Neural cell (in vitro differentiated cells): ENCODE measurements at regions not wholly inside any gene's neighbourhood (a gene's known extent, or its start where the extent isn't known, plus 50 kb on each side); places are given as distances from the start of the nearest gene placed in this dataset.

ENCODE experiments used
- H2AFZ ChIP-seq: fragments of 200-600, 300-800 bp; sonication (generic), shearing (Covaris generic); 2 replicates; pipeline ENCODE4 v1.6.0; 2014; ENCODE audit warnings: low read depth, mild to moderate bottlenecking, antibody characterized with exemption, low read length, moderate library complexity
- H3F3A ChIP-seq: fragments of 200-600 bp; shearing (Covaris generic); 2 replicates; pipeline ENCODE4 v1.6.1; 2016; ENCODE audit warnings: mild to moderate bottlenecking, moderate library complexity, mixed read lengths, antibody characterized with exemption, low read length; ENCODE audit not compliant: insufficient read depth, poor library complexity, severe bottlenecking
- H3K27ac ChIP-seq: fragments of 200-600, 300-800 bp; sonication (generic), shearing (Covaris generic); 2 replicates; pipeline ENCODE4 v1.5.1; 2014; ENCODE audit warnings: mild to moderate bottlenecking, low read length, moderate library complexity
- H3K27me3 ChIP-seq: fragments of 300-800, 200-600 bp; sonication (generic), shearing (Covaris generic); 2 replicates; pipeline ENCODE4 v1.6.0; 2014; ENCODE audit warnings: mild to moderate bottlenecking, low read depth, low read length, moderate library complexity; ENCODE audit not compliant: insufficient read depth
- H3K36me3 ChIP-seq: fragments of 300-800, 200-600 bp; sonication (generic), shearing (Covaris generic); 2 replicates; pipeline ENCODE4 v1.5.1; 2014; ENCODE audit warnings: mild to moderate bottlenecking, antibody characterized with exemption, low read length, moderate library complexity; ENCODE audit not compliant: insufficient read depth
- H3K4me2 ChIP-seq: fragments of 300-800, 200-600 bp; sonication (generic), shearing (Covaris generic); 2 replicates; pipeline ENCODE4 v1.6.0; 2014; ENCODE audit warnings: mild to moderate bottlenecking, low read length
- H3K4me3 ChIP-seq: fragments of 300-800, 200-600 bp; sonication (generic), shearing (Covaris generic); 2 replicates; pipeline ENCODE4 v1.5.1; 2014; ENCODE audit warnings: mild to moderate bottlenecking, low read length, moderate library complexity
- H3K79me2 ChIP-seq: fragments of 200-600 bp; shearing (Covaris generic); replicated peaks from 2 replicates; pipeline ENCODE4 v1.6.0; 2014; ENCODE audit warnings: mild to moderate bottlenecking, low read length, moderate library complexity; ENCODE audit not compliant: insufficient read depth
- H3K9ac ChIP-seq: fragments of 300-800, 200-600 bp; sonication (generic), shearing (Covaris generic); 2 replicates; pipeline ENCODE4 v1.6.1; 2016; ENCODE audit warnings: mild to moderate bottlenecking, low read length, mixed read lengths
- H3K9me2 ChIP-seq: fragments of 200-600 bp; shearing (Covaris generic); 2 replicates; pipeline ENCODE4 v1.6.1; 2016; ENCODE audit warnings: mild to moderate bottlenecking, low read length, mixed read lengths; ENCODE audit not compliant: insufficient read depth
- H3K9me3 ChIP-seq: fragments of 200-600, 300-800 bp; sonication (generic), shearing (Covaris generic); 2 replicates; pipeline ENCODE4 v1.6.1; 2016; ENCODE audit warnings: mild to moderate bottlenecking, mixed run types, low read length, moderate library complexity, mixed read lengths
- H4K20me1 ChIP-seq: fragments of 200-600 bp; shearing (Covaris generic); 2 replicates; pipeline ENCODE4 v1.6.1; 2016; ENCODE audit warnings: mild to moderate bottlenecking, mixed run types; ENCODE audit not compliant: insufficient read depth
- CTCF ChIP-seq: fragments of 450-650 bp; IDR thresholded peaks from 2 replicates; pipeline ENCODE4 v1.5.1; 2014; ENCODE audit warnings: antibody characterized with exemption, mild to moderate bottlenecking, moderate library complexity; ENCODE audit not compliant: poor library complexity, severe bottlenecking
- EP300 ChIP-seq: fragments of 450-650 bp; conservative IDR thresholded peaks from 2 replicates; pipeline ENCODE4 v1.6.1; 2014; ENCODE audit warnings: antibody characterized with exemption, mild to moderate bottlenecking, moderate library complexity; ENCODE audit not compliant: poor library complexity, severe bottlenecking
- EZH2 ChIP-seq: fragments of 200-600, 300-800 bp; shearing (Covaris generic), sonication (generic); IDR thresholded peaks from 2 replicates; pipeline ENCODE4 v1.6.1; 2014; ENCODE audit warnings: antibody characterized with exemption, low read length, borderline replicate concordance, mild to moderate bottlenecking; ENCODE audit not compliant: insufficient read depth, poor library complexity, severe bottlenecking
- MXI1 ChIP-seq: fragments of 450-650 bp; conservative IDR thresholded peaks from 2 replicates; pipeline ENCODE4 v1.6.1; 2014; ENCODE audit warnings: antibody characterized with exemption, mild to moderate bottlenecking; ENCODE audit not compliant: poor library complexity, severe bottlenecking
- POLR2AphosphoS5 ChIP-seq: IDR thresholded peaks from 2 replicates; pipeline ENCODE4 v1.6.1; 2012
- RAD21 ChIP-seq: fragments of 450-650 bp; conservative IDR thresholded peaks from 2 replicates; pipeline ENCODE4 v1.6.1; 2014; ENCODE audit warnings: antibody characterized with exemption, mild to moderate bottlenecking, moderate library complexity
- SMC3 ChIP-seq: fragments of 450-650 bp; conservative IDR thresholded peaks from 2 replicates; pipeline ENCODE4 v1.6.1; 2014; ENCODE audit warnings: antibody characterized with exemption, mild to moderate bottlenecking, moderate library complexity; ENCODE audit not compliant: poor library complexity
- TAF1 ChIP-seq: IDR thresholded peaks from 2 replicates; pipeline ENCODE4 v1.6.1; 2012; ENCODE audit warnings: low read depth
- TF ChIP-seq, protein P1 (sequence below): IDR thresholded peaks from 2 replicates; pipeline ENCODE4 v1.6.1; 2012; ENCODE audit warnings: borderline replicate concordance

- H4K20me1 ChIP-seq = no peaks in the 10 kb centered on the region
- H3K27me3 ChIP-seq = no peaks in the 10 kb centered on the region
- no peak overlapping the region for H3K9ac ChIP-seq
- H3F3A ChIP-seq = no peaks in the 10 kb centered on the region
- H3K27ac ChIP-seq = no peak overlapping the region
- no peaks in the 10 kb centered on the region for H3K9me3 ChIP-seq
- H3K36me3 ChIP-seq = no peaks in the 10 kb centered on the region
- TF ChIP-seq MXI1 (no peak), SMC3 (no peak), RAD21 (no peak), TAF1 (no peak), EZH2 (no peak), CTCF (no peak), POLR2AphosphoS5 (no peak), EP300 (no peak)
- TF ChIP-seq, protein P1, sequence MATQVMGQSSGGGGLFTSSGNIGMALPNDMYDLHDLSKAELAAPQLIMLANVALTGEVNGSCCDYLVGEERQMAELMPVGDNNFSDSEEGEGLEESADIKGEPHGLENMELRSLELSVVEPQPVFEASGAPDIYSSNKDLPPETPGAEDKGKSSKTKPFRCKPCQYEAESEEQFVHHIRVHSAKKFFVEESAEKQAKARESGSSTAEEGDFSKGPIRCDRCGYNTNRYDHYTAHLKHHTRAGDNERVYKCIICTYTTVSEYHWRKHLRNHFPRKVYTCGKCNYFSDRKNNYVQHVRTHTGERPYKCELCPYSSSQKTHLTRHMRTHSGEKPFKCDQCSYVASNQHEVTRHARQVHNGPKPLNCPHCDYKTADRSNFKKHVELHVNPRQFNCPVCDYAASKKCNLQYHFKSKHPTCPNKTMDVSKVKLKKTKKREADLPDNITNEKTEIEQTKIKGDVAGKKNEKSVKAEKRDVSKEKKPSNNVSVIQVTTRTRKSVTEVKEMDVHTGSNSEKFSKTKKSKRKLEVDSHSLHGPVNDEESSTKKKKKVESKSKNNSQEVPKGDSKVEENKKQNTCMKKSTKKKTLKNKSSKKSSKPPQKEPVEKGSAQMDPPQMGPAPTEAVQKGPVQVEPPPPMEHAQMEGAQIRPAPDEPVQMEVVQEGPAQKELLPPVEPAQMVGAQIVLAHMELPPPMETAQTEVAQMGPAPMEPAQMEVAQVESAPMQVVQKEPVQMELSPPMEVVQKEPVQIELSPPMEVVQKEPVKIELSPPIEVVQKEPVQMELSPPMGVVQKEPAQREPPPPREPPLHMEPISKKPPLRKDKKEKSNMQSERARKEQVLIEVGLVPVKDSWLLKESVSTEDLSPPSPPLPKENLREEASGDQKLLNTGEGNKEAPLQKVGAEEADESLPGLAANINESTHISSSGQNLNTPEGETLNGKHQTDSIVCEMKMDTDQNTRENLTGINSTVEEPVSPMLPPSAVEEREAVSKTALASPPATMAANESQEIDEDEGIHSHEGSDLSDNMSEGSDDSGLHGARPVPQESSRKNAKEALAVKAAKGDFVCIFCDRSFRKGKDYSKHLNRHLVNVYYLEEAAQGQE = no peak
- H3K4me3 ChIP-seq = no peak overlapping the region
- H2AFZ ChIP-seq = no peak overlapping the region
- H3K4me2 ChIP-seq = no peak overlapping the region
- no peaks in the 10 kb centered on the region for H3K9me2 ChIP-seq
- H3K79me2 ChIP-seq = no peaks in the 10 kb centered on the region
Observed at GRCh38 chr12:91900971-91901370, 244.7 kb downstream of the BTG1 start.

DNA sequence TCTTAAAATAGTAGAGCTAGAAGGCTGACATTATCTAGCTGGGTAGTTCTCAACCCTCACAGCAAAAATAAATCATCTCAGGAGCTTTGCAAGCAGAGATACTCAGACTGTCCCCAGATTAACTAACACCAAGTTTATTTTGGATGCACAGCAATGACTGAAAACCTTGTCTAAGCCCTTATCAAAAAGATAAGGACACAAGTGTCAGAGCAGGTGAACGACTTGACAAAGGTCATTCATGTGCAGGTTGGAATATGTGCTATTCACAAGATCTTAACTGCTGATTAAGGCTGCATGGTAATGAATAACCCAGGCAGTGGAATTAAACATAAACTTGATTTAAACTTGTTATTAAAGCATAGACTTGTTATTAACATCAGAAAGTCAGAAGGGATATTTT is 246.6 kb downstream of the BTG1 start:
- TF ChIP-seq POLR2AphosphoS5 = no peak
- no peak for TF ChIP-seq EZH2
- TF ChIP-seq EP300 = no peak
- Histone ChIP-seq H3K4me3 (no peak overlapping the region), H3K4me2 (no peak overlapping the region)

DNA sequence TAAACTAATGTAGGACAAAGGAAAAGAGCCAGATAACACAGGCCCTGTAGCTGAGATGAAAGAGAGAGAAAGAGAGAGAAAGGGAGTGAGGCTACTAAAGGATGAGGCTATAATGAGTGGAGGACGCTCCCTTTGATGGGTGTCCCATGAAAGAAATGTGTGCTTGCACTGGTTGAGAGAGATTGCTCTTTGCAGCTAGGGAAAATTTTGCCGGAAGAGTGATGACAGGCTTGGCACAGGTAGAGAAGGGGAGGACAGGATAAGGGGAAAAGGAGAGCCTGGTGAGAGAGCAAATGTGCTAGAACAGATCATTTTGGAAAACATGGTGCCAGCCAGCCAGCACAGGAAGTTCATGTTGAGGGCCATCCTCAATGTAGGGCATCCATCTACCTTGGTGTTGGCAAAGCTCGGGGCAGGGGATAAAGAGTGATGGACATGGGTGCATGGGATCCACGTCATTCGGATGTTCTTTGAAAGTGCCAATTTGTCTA is 248.6 kb downstream of the BTG1 start:
- H3K27me3 ChIP-seq = no peaks in the 10 kb centered on the region
- no peak overlapping the region for H3K9ac ChIP-seq
- H3K27ac ChIP-seq = no peak overlapping the region
- H3F3A ChIP-seq = no peaks in the 10 kb centered on the region
- no peaks in the 10 kb centered on the region for H4K20me1 ChIP-seq
- no peak overlapping the region for H3K4me2 ChIP-seq
- no peaks in the 10 kb centered on the region for H3K9me3 ChIP-seq
- no peaks in the 10 kb centered on the region for H3K36me3 ChIP-seq
- no peaks in the 10 kb centered on the region for H3K79me2 ChIP-seq
- TF ChIP-seq MXI1 (no peak), TAF1 (no peak), EP300 (no peak), RAD21 (no peak), CTCF (no peak), EZH2 (no peak), POLR2AphosphoS5 (no peak), SMC3 (no peak)
- TF ChIP-seq, protein P1 = no peak
- no peaks in the 10 kb centered on the region for H3K9me2 ChIP-seq
- no peak overlapping the region for H2AFZ ChIP-seq
- no peak overlapping the region for H3K4me3 ChIP-seq

More for the DNA sequence above, 246.6 kb downstream of the BTG1 start:
- Histone ChIP-seq H3K27me3 (no peaks in the 10 kb centered on the region), H3F3A (no peaks in the 10 kb centered on the region), H3K27ac (no peak overlapping the region), H3K9me3 (no peaks in the 10 kb centered on the region), H3K9ac (no peak overlapping the region), H3K36me3 (no peaks in the 10 kb centered on the region), H2AFZ (no peak overlapping the region), H3K9me2 (no peaks in the 10 kb centered on the region), H3K79me2 (no peaks in the 10 kb centered on the region), H4K20me1 (no peaks in the 10 kb centered on the region)
